Lower lobe of right lung (tissue), 2 donors: ENCODE measurements at regions not wholly inside any gene's neighbourhood (a gene's known extent, or its start where the extent isn't known, plus 50 kb on each side); places are given as distances from the start of the nearest gene placed in this dataset.
"Not testable (repeated sequence)": the region's sequence is repeated elsewhere in the genome, so short reads cannot be mapped to it uniquely, and the experiment has no call there.

Experiments used
- ATAC-seq, 2 donors: fragments of 200-7000 bp; cut with Tn5 transposase; one replicate each; pipeline ENCODE4 v1.9.1; 2020 to 2022; ENCODE audit warnings: mild to moderate bottlenecking in 2 of 2, moderate library complexity in 2 of 2
- DNase-seq: peaks from one replicate; pipeline ENCODE4 v3.0.0-alpha.2; 2020
- H3K27ac ChIP-seq: fragments of 200-600 bp; one replicate; pipeline ENCODE4 v1.8.0; 2022
- H3K27me3 ChIP-seq: fragments of 200-600 bp; one replicate; pipeline ENCODE4 v1.8.0; 2022; ENCODE audit warnings: low read depth
- H3K36me3 ChIP-seq: fragments of 200-600 bp; one replicate; pipeline ENCODE4 v1.8.0; 2022; ENCODE audit warnings: mild to moderate bottlenecking
- H3K4me1 ChIP-seq: fragments of 200-600 bp; one replicate; pipeline ENCODE4 v1.8.0; 2022
- H3K4me3 ChIP-seq: fragments of 200-600 bp; one replicate; pipeline ENCODE4 v1.8.0; 2022; ENCODE audit warnings: mild to moderate bottlenecking
- H3K9me3 ChIP-seq: fragments of 200-600 bp; one replicate; pipeline ENCODE4 v1.8.0; 2022
- intact Hi-C: fragments of 100-400 bp; cut with DNase I; formaldehyde crosslinking; loops from one replicate; pipeline ENCODE4 v1.11.0; 2022
- TF ChIP-seq, protein P1 (sequence below): fragments of 200-600 bp; IDR thresholded peaks from one replicate; pipeline ENCODE4 v1.8.0; 2022; ENCODE audit warnings: antibody characterized with exemption, mild to moderate bottlenecking
- donor health status: DM: no; HTN: yes; CAD: no; lungs with severe emphysema.

DNA sequence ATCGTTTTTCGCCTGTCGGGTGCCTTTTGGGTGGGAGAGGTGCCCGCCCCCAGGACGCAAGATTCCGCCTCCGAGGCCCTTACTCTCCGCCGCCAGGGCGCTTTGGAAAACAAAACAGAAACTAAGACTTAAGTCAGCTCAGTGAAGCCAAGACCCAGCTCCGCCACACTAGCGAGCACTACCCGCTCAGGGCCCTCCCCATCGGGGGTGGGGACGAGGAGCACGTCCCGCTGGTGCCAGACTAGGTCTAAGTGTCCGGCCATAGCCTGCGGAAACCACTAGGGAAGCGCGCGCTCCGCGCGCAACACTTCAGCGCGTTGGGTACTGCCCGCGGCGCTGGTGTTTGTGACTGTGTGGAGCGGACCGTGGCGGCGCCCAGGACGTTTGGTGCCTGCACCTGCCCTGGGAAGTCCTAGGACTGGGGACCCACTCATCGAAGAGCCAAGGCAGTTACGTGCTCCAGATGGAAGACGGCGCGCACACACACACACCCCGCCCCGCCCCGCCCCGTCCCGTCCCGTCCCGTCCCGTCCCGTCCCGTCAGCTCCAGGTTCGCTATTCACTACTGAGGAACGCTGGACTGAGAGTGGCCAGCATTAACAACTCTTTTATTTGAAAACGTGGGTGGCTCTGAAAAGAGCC is 57.6 kb upstream of the BOLA1 start:
- H3K36me3 ChIP-seq, H3K27ac ChIP-seq, DNase-seq, intact Hi-C loops, H3K4me3 ChIP-seq, H3K27me3 ChIP-seq, H3K9me3 ChIP-seq: not testable (repeated sequence)
- peak; percentile 79 to 86 for ATAC-seq
- peaks cover 24% of the 10 kb centered on the region for H3K4me1 ChIP-seq

DNA sequence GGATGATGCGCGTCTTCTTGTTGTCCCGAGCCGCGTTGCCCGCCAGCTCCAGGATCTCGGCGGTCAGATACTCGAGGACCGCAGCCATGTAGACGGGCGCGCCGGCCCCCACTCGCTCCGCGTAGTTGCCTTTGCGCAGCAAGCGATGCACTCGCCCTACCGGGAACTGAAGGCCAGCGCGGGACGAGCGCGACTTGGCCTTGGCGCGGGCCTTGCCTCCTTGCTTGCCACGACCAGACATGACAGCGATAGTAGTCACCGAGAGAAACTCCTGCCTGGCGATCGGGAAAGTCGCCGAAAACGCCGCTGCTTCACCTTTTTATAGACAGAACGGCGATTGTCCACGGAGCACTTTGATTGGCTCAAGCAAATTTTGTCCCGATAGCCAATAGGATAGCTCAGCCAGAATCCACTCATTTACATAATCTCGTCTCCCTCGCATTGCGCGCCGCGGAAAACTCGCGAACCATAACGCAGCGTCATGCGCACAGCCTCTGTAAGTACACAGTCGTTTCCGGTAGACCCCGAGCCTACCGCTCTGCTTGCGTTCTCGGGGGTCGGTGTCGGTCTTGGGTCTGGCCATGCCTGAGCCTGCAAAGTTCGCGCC is 56.8 kb upstream of the BOLA1 start:
- H3K4me3 ChIP-seq, H3K27ac ChIP-seq, intact Hi-C loops, H3K36me3 ChIP-seq, DNase-seq, H3K9me3 ChIP-seq, H3K27me3 ChIP-seq: not testable (repeated sequence)
- ATAC-seq: peak; percentile 92
- H3K4me1 ChIP-seq: peaks cover 24% of the 10 kb centered on the region

DNA sequence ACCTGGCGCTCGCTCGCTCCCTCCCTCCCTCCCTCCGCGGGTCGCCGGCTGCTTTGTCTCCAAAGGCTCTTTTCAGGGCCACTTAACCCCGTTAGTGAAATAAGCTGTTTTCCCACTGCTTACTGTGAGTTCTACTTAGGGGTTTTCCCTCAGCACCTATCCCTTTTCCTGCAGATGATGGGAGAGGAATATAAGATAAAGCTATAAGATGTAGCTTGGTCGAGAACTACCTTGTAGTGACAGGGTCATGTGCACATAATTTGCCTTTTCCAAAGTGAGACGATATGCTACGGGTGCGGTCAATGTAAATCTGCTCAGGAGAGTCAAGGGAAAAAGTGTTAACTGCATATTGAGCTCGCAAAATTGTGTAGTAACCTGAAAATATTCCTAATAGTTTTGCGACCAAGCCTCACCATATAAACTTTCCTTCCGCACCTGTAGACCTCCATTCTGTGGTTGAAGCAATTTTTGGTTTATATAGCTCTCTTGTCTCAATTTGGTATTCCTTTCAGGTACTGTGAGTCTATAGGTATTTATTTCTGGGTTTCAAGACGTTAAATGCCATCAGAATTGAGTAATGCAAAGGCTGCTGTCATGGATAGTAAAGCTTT is 55.8 kb upstream of the BOLA1 start:
- Histone ChIP-seq H3K27ac (peak overlapping the region; percentile 83), H3K36me3 (peaks cover 5% of the 10 kb centered on the region), H3K27me3 (no peaks in the 10 kb centered on the region), H3K4me1 (peaks cover 25% of the 10 kb centered on the region), H3K4me3 (peak overlapping the region; percentile 53), H3K9me3 (no peaks in the 10 kb centered on the region)
- DNase-seq (no peak), ATAC-seq (no peak)
- TF ChIP-seq, protein P1, sequence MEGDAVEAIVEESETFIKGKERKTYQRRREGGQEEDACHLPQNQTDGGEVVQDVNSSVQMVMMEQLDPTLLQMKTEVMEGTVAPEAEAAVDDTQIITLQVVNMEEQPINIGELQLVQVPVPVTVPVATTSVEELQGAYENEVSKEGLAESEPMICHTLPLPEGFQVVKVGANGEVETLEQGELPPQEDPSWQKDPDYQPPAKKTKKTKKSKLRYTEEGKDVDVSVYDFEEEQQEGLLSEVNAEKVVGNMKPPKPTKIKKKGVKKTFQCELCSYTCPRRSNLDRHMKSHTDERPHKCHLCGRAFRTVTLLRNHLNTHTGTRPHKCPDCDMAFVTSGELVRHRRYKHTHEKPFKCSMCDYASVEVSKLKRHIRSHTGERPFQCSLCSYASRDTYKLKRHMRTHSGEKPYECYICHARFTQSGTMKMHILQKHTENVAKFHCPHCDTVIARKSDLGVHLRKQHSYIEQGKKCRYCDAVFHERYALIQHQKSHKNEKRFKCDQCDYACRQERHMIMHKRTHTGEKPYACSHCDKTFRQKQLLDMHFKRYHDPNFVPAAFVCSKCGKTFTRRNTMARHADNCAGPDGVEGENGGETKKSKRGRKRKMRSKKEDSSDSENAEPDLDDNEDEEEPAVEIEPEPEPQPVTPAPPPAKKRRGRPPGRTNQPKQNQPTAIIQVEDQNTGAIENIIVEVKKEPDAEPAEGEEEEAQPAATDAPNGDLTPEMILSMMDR: no peak
- intact Hi-C loops: no loop called here

DNA sequence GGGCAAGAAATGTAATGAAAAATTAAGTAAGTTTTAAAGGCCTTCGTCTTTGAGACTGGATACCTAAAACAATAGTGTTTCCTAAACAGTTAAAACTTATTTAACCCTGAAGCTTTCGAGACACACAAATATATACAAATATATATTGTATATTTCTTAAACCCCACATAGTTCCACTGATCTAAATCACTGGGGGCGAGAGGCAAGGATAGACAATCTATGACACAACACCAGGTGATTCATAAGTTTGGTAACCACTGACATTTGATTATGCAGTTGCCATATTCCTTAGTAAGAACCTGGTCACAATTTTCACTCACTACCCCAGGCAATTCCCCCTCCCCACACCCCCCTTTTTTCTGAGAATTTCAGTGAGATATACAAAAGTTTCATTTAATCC is 55.3 kb upstream of the BOLA1 start:
- intact Hi-C loops: no loop called here
- H3K36me3 ChIP-seq: peaks cover 5% of the 10 kb centered on the region
- DNase-seq (no peak), ATAC-seq (no peak)
- TF ChIP-seq, protein P1: no peak
- H3K4me3 ChIP-seq: peak overlapping the region; percentile 53
- peak overlapping the region; percentile 83 for H3K27ac ChIP-seq
- H3K9me3 ChIP-seq: no peaks in the 10 kb centered on the region
- no peaks in the 10 kb centered on the region for H3K27me3 ChIP-seq
- H3K4me1 ChIP-seq: peaks cover 31% of the 10 kb centered on the region

DNA sequence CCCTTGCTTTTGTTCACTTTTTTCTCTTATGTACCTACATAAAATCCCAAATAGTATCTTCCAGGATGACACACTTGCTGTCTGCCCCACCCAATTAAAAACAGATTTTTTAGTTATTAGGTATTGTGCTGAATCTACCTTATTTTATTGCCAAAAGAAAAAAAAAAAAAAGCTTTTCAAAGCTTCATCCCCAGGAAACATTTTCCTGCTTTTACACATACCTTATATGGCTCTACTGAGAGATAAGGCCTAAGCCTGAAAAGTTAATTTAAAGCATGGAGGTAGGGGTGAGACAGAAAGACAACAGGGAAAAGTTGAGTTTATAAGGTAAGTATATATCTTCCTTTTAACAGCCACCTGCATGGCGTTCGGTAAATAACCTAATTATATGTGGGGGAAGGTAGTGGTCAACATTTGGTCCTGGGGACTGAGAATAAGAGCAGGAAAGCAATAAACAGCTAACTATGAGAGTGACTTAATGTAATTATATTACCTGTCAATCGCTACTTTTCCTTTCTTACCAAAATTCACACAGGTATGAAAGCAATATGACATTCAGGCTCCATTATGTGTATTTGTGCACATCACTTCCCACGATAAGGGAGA is 54.6 kb upstream of the BOLA1 start:
- Histone ChIP-seq H3K27ac (no peak overlapping the region), H3K27me3 (no peaks in the 10 kb centered on the region), H3K36me3 (peaks cover 5% of the 10 kb centered on the region), H3K9me3 (no peaks in the 10 kb centered on the region), H3K4me3 (no peak overlapping the region), H3K4me1 (peaks cover 38% of the 10 kb centered on the region)
- no peak for ATAC-seq
- TF ChIP-seq, protein P1: no peak
- DNase-seq: no peak
- intact Hi-C loops: no loop called here

DNA sequence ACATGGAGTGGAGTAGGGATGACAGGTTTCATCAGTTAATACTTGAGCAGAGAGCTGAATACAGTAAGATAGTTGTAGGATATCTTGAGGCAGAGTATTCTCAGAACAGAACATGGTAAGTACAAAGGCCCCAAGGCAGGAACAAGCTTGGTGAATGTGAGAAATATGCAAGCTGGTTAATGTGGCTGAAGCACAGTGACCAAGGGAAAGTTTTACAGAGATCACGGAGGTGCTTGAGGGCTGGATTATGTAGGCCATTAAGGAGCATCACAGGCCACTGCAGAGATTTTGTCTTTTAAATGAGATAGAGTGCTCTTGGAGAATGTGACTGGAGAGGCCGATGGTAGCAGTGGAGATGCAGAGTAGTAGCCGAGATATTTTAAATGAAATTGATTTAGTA is 54.0 kb upstream of the BOLA1 start:
- Histone ChIP-seq H3K27me3 (no peaks in the 10 kb centered on the region), H3K4me3 (no peak overlapping the region), H3K4me1 (peaks cover 41% of the 10 kb centered on the region), H3K36me3 (peaks cover 5% of the 10 kb centered on the region), H3K9me3 (no peaks in the 10 kb centered on the region), H3K27ac (no peak overlapping the region)
- intact Hi-C loops: no loop called here
- ATAC-seq: no peak
- no peak for DNase-seq
- TF ChIP-seq, protein P1: no peak
